ENCODE measurements at regions not wholly inside any gene's neighbourhood (a gene's known extent, or its start where the extent isn't known, plus 50 kb on each side); places are given as distances from the start of the nearest gene placed in this dataset.
A peak's percentile ranks its signal among the peaks of the same experiment; 100 is the strongest.
"Not testable (repeated sequence)": the region's sequence is repeated elsewhere in the genome, so short reads cannot be mapped to it uniquely, and the experiment has no call there.

DNA sequence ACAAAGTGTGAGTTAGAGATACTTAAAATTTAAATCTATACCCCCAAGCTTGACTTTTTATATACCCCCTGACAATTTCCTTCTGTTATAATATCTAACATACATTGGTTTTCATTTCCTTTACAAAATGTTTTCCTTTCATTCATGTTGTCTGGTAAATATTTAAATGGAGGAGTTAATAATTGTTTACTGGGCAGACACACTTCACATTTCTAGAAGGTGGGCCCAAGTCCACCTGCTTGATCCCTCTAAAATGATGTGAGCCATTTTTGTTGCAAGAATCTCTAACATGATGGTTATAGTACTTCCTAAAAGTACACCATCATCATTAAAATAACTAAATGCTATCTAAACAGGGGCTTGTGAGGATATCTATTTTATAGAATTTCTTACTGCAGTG is 155.9 kb downstream of the FAM174A start:
- no peak for ATAC-seq (ENCODE audit: poor library complexity)
- DNase-seq, result no peak
- intact Hi-C loops (cut with DNase I), result no loop called here

GRCh38 chr5:100691548-100691947 is 156.4 kb downstream of the FAM174A start:
- intact Hi-C loops (cut with DNase I), result no loop called here
- ATAC-seq (ENCODE audit: poor library complexity), result no peak

GRCh38 chr5:100693481-100693880 is 158.3 kb downstream of the FAM174A start:
- intact Hi-C loops (cut with DNase I), result no loop called here
- no peak for ATAC-seq (ENCODE audit: poor library complexity)
- DNase-seq, result no peak

More at GRCh38 chr5:100691548-100691947, 156.4 kb downstream of the FAM174A start:
- DNase-seq, result no peak

- no peak for ATAC-seq (ENCODE audit: poor library complexity)
- DNase-seq, result no peak
- intact Hi-C loops (cut with DNase I), result no loop called here
Observed at GRCh38 chr5:100694100-100694499, 158.9 kb downstream of the FAM174A start.

- intact Hi-C loops (cut with DNase I), result no loop called here
- no peak for ATAC-seq (ENCODE audit: poor library complexity)
- DNase-seq, result no peak
Observed at GRCh38 chr5:100697970-100698369, 162.8 kb downstream of the FAM174A start.

DNA sequence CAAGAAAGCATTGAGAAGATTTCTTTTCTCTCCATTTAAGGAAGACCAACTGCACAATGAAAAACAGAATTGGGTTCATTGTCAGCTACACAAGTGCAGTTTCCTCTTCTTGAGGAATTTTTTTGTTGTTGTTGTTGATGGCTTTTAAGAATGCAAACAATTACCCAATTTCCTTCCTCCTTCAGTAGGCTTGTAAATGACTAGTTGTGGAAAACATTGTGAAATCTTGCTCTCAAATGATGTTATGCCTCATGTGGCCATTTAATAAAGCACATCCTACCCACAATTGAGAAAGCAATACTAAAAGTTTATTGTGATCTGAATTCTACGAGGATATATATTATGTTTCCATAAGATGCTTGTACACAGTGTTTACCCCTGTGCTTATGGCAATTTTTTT is 171.6 kb downstream of the FAM174A start:
- intact Hi-C loops (cut with DNase I), result no loop called here
- peak; percentile 61 for ATAC-seq (ENCODE audit: poor library complexity)
- no peak for DNase-seq

- DNase-seq (no peak), ATAC-seq (ENCODE audit: poor library complexity) (no peak)
- intact Hi-C loops (cut with DNase I), result no loop called here
Observed at GRCh38 chr5:100708645-100709171, 173.5 kb downstream of the FAM174A start.

GRCh38 chr5:100709771-100710170 is 174.6 kb downstream of the FAM174A start:
- DNase-seq, result no peak
- ATAC-seq (ENCODE audit: poor library complexity), result no peak
- intact Hi-C loops (cut with DNase I), result no loop called here

GRCh38 chr5:100714780-100715179 is 179.6 kb downstream of the FAM174A start:
- intact Hi-C loops (cut with DNase I); DNase-seq; ATAC-seq (ENCODE audit: poor library complexity): not testable (repeated sequence)

DNA sequence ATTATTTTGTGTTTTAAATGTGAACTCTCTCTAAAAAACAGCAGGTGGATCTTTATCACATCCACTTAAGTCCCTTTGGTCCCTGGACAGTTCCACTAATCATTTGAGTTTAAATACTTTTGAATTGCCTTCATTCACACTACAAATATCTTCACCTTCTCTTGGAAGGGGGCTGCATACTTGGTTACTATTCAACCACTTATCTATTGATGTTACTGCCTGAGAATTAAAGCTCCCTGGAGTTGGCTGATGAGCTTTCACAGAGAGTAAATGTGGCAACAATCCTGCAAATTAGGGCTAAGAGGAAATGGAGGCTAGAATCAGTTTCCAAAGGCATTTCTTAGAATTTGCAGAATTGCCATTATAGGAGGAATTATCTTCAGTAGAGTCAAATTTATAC is 180.4 kb downstream of the ST8SIA4 start:
- intact Hi-C loops (cut with DNase I), result no loop called here
- ATAC-seq (ENCODE audit: poor library complexity), result no peak
- no peak for DNase-seq

- ATAC-seq (ENCODE audit: poor library complexity), result no peak
- no peak for DNase-seq
- intact Hi-C loops (cut with DNase I), result no loop called here
Observed at GRCh38 chr5:100723229-100723628, 179.9 kb downstream of the ST8SIA4 start.

DNA sequence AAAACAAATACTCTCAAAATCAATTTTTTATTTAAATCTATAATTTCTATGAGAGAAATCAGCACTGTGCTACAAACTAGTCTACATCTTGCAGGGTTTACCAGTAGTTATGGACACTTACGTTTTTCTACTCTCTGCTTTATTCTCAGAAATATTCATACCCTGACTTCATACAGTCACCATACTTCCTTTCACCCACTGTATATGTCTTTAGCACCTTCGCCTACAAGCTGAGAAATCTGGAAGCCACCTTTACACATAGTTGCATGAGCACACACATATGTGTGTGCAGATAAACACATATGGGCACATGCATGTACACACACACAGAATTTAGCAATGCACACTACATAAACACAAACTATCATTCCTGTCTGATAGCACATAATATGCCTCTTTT is 177.0 kb downstream of the ST8SIA4 start:
- ATAC-seq (ENCODE audit: poor library complexity), result no peak
- intact Hi-C loops (cut with DNase I), result no loop called here

DNA sequence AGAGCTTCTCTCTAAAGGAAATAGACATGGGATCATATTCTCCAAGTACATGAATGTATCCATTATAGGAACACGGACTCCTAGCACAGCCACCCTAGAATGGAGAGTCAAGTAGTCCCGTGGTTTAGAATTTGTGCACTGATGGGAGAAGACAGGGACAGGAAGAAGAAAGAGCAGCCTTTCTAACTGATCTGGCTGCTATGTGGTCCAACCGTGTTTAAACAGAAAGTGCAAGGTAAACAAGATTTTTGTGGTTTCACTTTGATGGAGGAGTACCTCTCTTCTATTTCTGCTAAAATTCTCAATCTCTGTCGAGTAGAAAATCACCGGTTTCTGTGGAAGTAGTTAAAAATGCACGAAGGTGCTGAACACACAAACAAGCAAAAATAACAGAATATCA is 171.3 kb downstream of the ST8SIA4 start:
- intact Hi-C loops (cut with DNase I), result no loop called here
- DNase-seq (no peak), ATAC-seq (ENCODE audit: poor library complexity) (no peak)

More for the DNA sequence above, 177.0 kb downstream of the ST8SIA4 start:
- no peak for DNase-seq

GRCh38 chr5:100746730-100747129 is 156.4 kb downstream of the ST8SIA4 start:
- ATAC-seq (ENCODE audit: poor library complexity) (no peak), DNase-seq (no peak)
- intact Hi-C loops (cut with DNase I), result no loop called here

DNA sequence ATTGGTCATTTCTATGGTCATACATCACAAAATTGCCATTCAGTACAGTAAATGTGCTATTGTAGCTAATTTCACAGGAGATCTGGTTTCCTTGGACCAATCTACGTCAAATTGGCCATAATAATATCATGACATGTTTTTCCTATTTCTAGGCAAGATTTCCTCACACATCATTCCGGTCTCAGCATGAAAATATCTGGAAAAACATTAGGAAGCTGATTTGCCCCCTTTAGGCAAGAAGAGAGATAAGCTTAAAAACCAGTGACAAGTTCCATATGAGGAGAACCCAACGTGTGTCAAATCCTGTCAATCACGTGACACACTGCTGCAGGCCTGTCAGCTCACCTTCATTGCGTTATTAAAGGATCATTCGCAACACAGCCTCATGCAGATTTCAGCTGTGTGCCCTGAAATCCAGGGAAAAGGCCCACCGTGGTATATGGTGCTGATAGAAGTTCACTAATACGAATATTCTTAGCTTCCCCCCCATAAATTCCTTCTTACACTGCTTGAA is 153.3 kb downstream of the ST8SIA4 start:
- intact Hi-C loops (cut with DNase I), result no loop called here
- no peak for ATAC-seq (ENCODE audit: poor library complexity)
- no peak for DNase-seq

DNA sequence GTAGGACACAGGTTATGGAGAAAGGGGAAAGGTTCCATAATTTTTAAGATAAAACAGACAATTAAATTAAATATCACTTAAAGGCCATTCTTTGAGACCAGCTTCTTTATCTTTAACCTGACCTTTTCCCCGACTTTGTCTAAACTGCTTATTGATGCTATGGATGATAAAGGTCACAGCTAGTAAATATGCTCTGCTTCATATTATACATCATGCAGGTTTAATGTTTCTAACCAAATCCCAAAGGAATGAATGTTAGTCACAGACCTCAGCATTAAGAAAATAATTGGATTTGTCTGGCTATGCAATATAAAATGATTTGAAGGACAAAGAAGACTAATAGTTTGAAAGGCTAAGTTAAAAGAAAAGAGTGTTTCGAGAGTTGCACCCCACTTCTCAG is 147.6 kb downstream of the ST8SIA4 start:
- ATAC-seq (ENCODE audit: poor library complexity), result no peak
- no peak for DNase-seq
- intact Hi-C loops (cut with DNase I), result no loop called here

Measured in Right ventricle myocardium superior (tissue), 1 donor.